Astrocyte (in vitro differentiated cells and primary cell): ENCODE measurements at regions not wholly inside any gene's neighbourhood (a gene's known extent, or its start where the extent isn't known, plus 50 kb on each side); places are given as distances from the start of the nearest gene placed in this dataset.

Source experiments
- DNase-seq: peaks from one replicate; pipeline ENCODE4 v3.0.0-alpha.2; 2010; ENCODE audit warnings: low read depth
- FAIRE-seq: peaks from 2 replicates; lab custom pipeline; 2011; peaks lifted over from hg19 to GRCh38; lab: Jason Lieb, UNC
- H2AFZ ChIP-seq: 2 replicates; pipeline ENCODE4 v1.6.0; 2012; ENCODE audit warnings: low read depth, low read length, inconsistent platforms
- H3K27ac ChIP-seq: 2 replicates; pipeline ENCODE4 v1.5.1; 2011; ENCODE audit warnings: low read depth, low read length, inconsistent platforms
- H3K27me3 ChIP-seq: 2 replicates; pipeline ENCODE4 v1.6.0; 2011; ENCODE audit warnings: low read length, inconsistent platforms; ENCODE audit not compliant: insufficient read depth
- H3K36me3 ChIP-seq: 2 replicates; pipeline ENCODE4 v1.5.1; 2011; ENCODE audit warnings: low read length, inconsistent platforms; ENCODE audit not compliant: insufficient read depth
- H3K4me1 ChIP-seq: 2 replicates; pipeline ENCODE4 v1.5.1; 2011; ENCODE audit warnings: low read length, inconsistent platforms; ENCODE audit not compliant: insufficient read depth
- H3K4me2 ChIP-seq: 2 replicates; pipeline ENCODE4 v1.6.0; 2012; ENCODE audit warnings: low read length, inconsistent platforms
- H3K4me3 ChIP-seq: 2 replicates; pipeline ENCODE4 v1.5.1; 2011; ENCODE audit warnings: low read depth, mild to moderate bottlenecking, low read length, inconsistent platforms; ENCODE audit not compliant: insufficient read depth
- H3K79me2 ChIP-seq: 2 replicates; pipeline ENCODE4 v1.6.0; 2012; ENCODE audit warnings: mild to moderate bottlenecking, low read length, inconsistent platforms; ENCODE audit not compliant: insufficient read depth
- H3K9ac ChIP-seq: 2 replicates; pipeline ENCODE4 v1.6.0; 2012; ENCODE audit warnings: mild to moderate bottlenecking, low read length, inconsistent platforms
- H3K9me3 ChIP-seq: 2 replicates; pipeline ENCODE4 v1.5.1; 2012; ENCODE audit warnings: low read depth, mild to moderate bottlenecking, low read length, inconsistent platforms; ENCODE audit not compliant: insufficient read depth
- H4K20me1 ChIP-seq: 2 replicates; pipeline ENCODE4 v1.6.0; 2012; ENCODE audit warnings: low read length, inconsistent platforms; ENCODE audit not compliant: insufficient read depth
- H3K27ac Mint-ChIP-seq: one replicate; pipeline ENCODE4 v1.8.0; 2021; ENCODE audit warnings: mild to moderate bottlenecking, mixed read lengths; ENCODE audit not compliant: unreplicated experiment
- H3K27me3 Mint-ChIP-seq: one replicate; pipeline ENCODE4 v1.8.0; 2021; ENCODE audit warnings: low read depth, mixed read lengths; ENCODE audit not compliant: unreplicated experiment
- H3K36me3 Mint-ChIP-seq: one replicate; pipeline ENCODE4 v1.8.0; 2021; ENCODE audit warnings: low read depth, mixed read lengths; ENCODE audit not compliant: unreplicated experiment
- H3K4me1 Mint-ChIP-seq: one replicate; pipeline ENCODE4 v1.8.0; 2021; ENCODE audit warnings: low read depth, mixed read lengths; ENCODE audit not compliant: unreplicated experiment
- H3K4me3 Mint-ChIP-seq: one replicate; pipeline ENCODE4 v1.8.0; 2021; ENCODE audit warnings: mild to moderate bottlenecking, moderate library complexity, mixed read lengths; ENCODE audit not compliant: unreplicated experiment
- H3K9me3 Mint-ChIP-seq: one replicate; pipeline ENCODE4 v1.8.0; 2021; ENCODE audit warnings: mild to moderate bottlenecking, mixed read lengths; ENCODE audit not compliant: unreplicated experiment
- CTCF ChIP-seq: IDR thresholded peaks from 2 replicates; pipeline ENCODE4 v1.5.1; 2011; ENCODE audit warnings: low read depth, mild to moderate bottlenecking, inconsistent platforms, low read length, moderate library complexity; ENCODE audit not compliant: insufficient read depth
- EZH2 ChIP-seq: IDR thresholded peaks from 2 replicates; pipeline ENCODE4 v1.6.1; 2012; ENCODE audit warnings: mild to moderate bottlenecking, low read length, inconsistent platforms; ENCODE audit not compliant: insufficient read depth

- DNase-seq: peak; percentile 77
- H3K27me3 Mint-ChIP-seq: no peaks in the 10 kb centered on the region
- no peaks in the 10 kb centered on the region for H3K9me3 ChIP-seq
- FAIRE-seq: no peak
- peaks cover 18% of the 10 kb centered on the region for H3K4me1 ChIP-seq
- no peaks in the 10 kb centered on the region for H4K20me1 ChIP-seq
- peaks cover 20% of the 10 kb centered on the region for H3K4me1 Mint-ChIP-seq
- no peaks in the 10 kb centered on the region for H3K36me3 Mint-ChIP-seq
- TF ChIP-seq CTCF (no peak), EZH2 (no peak)
- peak overlapping the region; percentile 10 for H2AFZ ChIP-seq
- H3K4me3 ChIP-seq: no peak overlapping the region
- H3K4me2 ChIP-seq: no peak overlapping the region
- no peaks in the 10 kb centered on the region for H3K27me3 ChIP-seq
- peak overlapping the region; percentile 55 for H3K27ac Mint-ChIP-seq
- H3K9ac ChIP-seq: no peak overlapping the region
- no peaks in the 10 kb centered on the region for H3K79me2 ChIP-seq
- peak overlapping the region; percentile 22 for H3K27ac ChIP-seq
- no peak overlapping the region for H3K4me3 Mint-ChIP-seq
- peaks cover 9% of the 10 kb centered on the region for H3K9me3 Mint-ChIP-seq
- H3K36me3 ChIP-seq: no peaks in the 10 kb centered on the region
Measured at GRCh38 chr1:172960019-172960418, 90.7 kb downstream of the TNFSF18 start.

GRCh38 chr1:172960454-172961208 is 90.1 kb downstream of the TNFSF18 start:
- Histone ChIP-seq H3K27ac (peak overlapping the region; percentile 12), H4K20me1 (no peaks in the 10 kb centered on the region), H3K4me2 (no peak overlapping the region), H3K79me2 (no peaks in the 10 kb centered on the region), H3K27me3 (no peaks in the 10 kb centered on the region), H3K9ac (no peak overlapping the region), H2AFZ (peak overlapping the region; percentile 6), H3K4me1 (peaks cover 14% of the 10 kb centered on the region), H3K9me3 (no peaks in the 10 kb centered on the region), H3K4me3 (no peak overlapping the region), H3K36me3 (no peaks in the 10 kb centered on the region)
- TF ChIP-seq CTCF: no peak
- no peak for TF ChIP-seq EZH2
- no peaks in the 10 kb centered on the region for H3K27me3 Mint-ChIP-seq
- peaks cover 14% of the 10 kb centered on the region for H3K4me1 Mint-ChIP-seq
- H3K36me3 Mint-ChIP-seq: no peaks in the 10 kb centered on the region
- peak; percentile 73 for DNase-seq
- FAIRE-seq: no peak
- no peak overlapping the region for H3K4me3 Mint-ChIP-seq
- peaks cover 6% of the 10 kb centered on the region for H3K9me3 Mint-ChIP-seq
- H3K27ac Mint-ChIP-seq: peak overlapping the region; percentile 55

DNA sequence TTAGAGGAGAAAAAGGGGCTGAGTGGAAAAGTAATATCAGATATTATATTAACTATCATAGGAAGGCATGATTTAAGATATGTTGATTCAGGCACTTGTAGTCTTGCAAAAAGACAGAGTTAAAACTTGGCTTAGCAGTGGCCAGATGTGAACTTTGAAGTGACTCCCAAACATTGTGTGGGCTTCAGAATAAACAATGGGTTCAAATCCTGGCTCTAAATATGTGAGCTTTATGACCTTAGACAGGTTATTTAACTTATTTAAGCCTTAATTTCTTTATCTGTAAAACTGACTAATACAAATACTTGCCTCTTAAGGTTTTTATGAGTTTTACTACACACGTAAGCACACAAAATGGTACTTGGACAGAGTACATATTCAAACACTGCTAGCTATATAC is 85.9 kb downstream of the TNFSF18 start:
- TF ChIP-seq CTCF (no peak), EZH2 (no peak)
- Histone ChIP-seq H3K36me3 (no peaks in the 10 kb centered on the region), H3K79me2 (no peaks in the 10 kb centered on the region), H2AFZ (no peak overlapping the region), H3K4me1 (peaks cover 18% of the 10 kb centered on the region), H3K27me3 (no peaks in the 10 kb centered on the region), H3K27ac (no peak overlapping the region), H3K9ac (no peak overlapping the region), H3K4me3 (no peak overlapping the region), H3K4me2 (no peak overlapping the region), H3K9me3 (no peaks in the 10 kb centered on the region), H4K20me1 (no peaks in the 10 kb centered on the region)
- Mint-ChIP-seq H3K36me3 (no peaks in the 10 kb centered on the region), H3K4me3 (no peak overlapping the region), H3K4me1 (peaks cover 29% of the 10 kb centered on the region), H3K9me3 (peaks cover 6% of the 10 kb centered on the region), H3K27ac (no peak overlapping the region), H3K27me3 (no peaks in the 10 kb centered on the region)
- FAIRE-seq (no peak), DNase-seq (no peak)
